OCI-LY1 (cell line): ENCODE measurements at regions not wholly inside any gene's neighbourhood (a gene's known extent, or its start where the extent isn't known, plus 50 kb on each side); places are given as distances from the start of the nearest gene placed in this dataset.

ENCODE experiments used
- EZH2 ChIP-seq: fragments of 200-600 bp; sonication (generic), shearing (Covaris generic); IDR thresholded peaks from 2 replicates; pipeline ENCODE4 v1.8.0; 2017; ENCODE audit warnings: borderline replicate concordance, mixed run types, mild to moderate bottlenecking, antibody characterized with exemption, low read length, moderate library complexity, mixed read lengths
- TF ChIP-seq, protein P1 (sequence below): fragments of 200-600 bp; sonication (generic), shearing (Covaris generic); IDR thresholded peaks from 2 replicates; pipeline ENCODE4 v1.5.1; 2017; ENCODE audit warnings: mild to moderate bottlenecking, antibody characterized with exemption, low read length, moderate library complexity, mixed read lengths

GRCh38 chr10:105953056-105953455 lies 1211.5 kb downstream of the SORCS1 start:
- TF ChIP-seq, protein P1, sequence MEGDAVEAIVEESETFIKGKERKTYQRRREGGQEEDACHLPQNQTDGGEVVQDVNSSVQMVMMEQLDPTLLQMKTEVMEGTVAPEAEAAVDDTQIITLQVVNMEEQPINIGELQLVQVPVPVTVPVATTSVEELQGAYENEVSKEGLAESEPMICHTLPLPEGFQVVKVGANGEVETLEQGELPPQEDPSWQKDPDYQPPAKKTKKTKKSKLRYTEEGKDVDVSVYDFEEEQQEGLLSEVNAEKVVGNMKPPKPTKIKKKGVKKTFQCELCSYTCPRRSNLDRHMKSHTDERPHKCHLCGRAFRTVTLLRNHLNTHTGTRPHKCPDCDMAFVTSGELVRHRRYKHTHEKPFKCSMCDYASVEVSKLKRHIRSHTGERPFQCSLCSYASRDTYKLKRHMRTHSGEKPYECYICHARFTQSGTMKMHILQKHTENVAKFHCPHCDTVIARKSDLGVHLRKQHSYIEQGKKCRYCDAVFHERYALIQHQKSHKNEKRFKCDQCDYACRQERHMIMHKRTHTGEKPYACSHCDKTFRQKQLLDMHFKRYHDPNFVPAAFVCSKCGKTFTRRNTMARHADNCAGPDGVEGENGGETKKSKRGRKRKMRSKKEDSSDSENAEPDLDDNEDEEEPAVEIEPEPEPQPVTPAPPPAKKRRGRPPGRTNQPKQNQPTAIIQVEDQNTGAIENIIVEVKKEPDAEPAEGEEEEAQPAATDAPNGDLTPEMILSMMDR: no peak
- no peak for TF ChIP-seq EZH2
